A673 (cell line): ENCODE measurements at regions not wholly inside any gene's neighbourhood (a gene's known extent, or its start where the extent isn't known, plus 50 kb on each side); places are given as distances from the start of the nearest gene placed in this dataset.

Experiments used
- EZH2 ChIP-seq: fragments of 200-600 bp; sonication (generic); IDR thresholded peaks from 2 replicates; pipeline ENCODE4 v1.6.1; 2017; ENCODE audit warnings: borderline replicate concordance, low read depth, mild to moderate bottlenecking, mixed read lengths, antibody characterized with exemption, low read length; ENCODE audit not compliant: poor library complexity, severe bottlenecking
- TF ChIP-seq, protein P1 (sequence below): fragments of 300-800, 200-600 bp; sonication (generic); conservative IDR thresholded peaks from 2 replicates; pipeline ENCODE4 v1.5.1; 2017; ENCODE audit warnings: low read depth, mild to moderate bottlenecking, antibody characterized with exemption, low read length, moderate library complexity, mixed read lengths

DNA sequence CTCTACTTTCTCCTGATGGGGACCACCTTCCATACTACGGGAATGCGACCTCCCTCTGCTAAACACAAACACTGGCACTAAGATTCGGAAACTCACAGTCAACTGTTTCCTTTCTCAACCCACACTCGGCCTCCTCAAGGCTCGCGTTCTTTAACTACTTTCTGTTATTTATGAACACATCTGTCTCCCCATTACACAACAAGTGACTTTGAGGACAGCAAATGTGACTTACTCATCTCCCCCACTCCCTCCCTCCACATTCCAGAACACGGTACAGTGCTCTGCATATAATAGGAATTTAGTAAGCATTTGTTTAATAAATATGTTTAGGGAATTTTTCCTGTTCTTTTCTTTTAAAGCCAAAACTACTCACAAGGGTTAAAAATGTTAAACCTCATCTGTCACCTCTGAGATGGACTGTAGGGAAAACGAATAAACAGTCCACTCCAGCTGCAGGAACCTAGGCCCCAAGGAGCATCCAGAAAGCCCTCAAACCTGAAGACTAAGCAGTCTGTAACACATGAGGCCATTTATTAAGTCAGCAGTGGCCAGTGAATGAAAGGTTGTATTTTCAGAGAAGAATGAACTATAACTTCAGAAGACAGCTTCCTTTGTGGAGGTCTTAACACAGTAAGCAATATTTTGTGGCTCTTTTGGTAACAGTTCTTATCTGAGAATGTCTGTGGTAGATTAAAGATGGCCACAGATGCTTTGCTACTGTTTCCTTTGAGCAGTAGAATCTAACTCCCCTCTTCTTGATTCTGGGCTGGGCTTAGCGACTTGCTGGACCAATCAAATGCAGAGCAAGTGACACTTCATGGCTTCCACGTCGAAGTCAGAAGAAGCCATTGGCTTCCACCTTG is 209.6 kb upstream of the DTNBP1 start:
- no peak for TF ChIP-seq EZH2
- TF ChIP-seq, protein P1, sequence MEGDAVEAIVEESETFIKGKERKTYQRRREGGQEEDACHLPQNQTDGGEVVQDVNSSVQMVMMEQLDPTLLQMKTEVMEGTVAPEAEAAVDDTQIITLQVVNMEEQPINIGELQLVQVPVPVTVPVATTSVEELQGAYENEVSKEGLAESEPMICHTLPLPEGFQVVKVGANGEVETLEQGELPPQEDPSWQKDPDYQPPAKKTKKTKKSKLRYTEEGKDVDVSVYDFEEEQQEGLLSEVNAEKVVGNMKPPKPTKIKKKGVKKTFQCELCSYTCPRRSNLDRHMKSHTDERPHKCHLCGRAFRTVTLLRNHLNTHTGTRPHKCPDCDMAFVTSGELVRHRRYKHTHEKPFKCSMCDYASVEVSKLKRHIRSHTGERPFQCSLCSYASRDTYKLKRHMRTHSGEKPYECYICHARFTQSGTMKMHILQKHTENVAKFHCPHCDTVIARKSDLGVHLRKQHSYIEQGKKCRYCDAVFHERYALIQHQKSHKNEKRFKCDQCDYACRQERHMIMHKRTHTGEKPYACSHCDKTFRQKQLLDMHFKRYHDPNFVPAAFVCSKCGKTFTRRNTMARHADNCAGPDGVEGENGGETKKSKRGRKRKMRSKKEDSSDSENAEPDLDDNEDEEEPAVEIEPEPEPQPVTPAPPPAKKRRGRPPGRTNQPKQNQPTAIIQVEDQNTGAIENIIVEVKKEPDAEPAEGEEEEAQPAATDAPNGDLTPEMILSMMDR: no peak
